GM12891 (cell line): ENCODE measurements at regions not wholly inside any gene's neighbourhood (a gene's known extent, or its start where the extent isn't known, plus 50 kb on each side); places are given as distances from the start of the nearest gene placed in this dataset.

ENCODE experiments used
- POLR2A ChIP-seq: IDR thresholded peaks from 2 replicates; pipeline ENCODE4 v1.6.1; 2011; ENCODE audit warnings: low read depth, low read length, control low read depth
- POU2F2 ChIP-seq: IDR thresholded peaks from 2 replicates; pipeline ENCODE4 v1.6.1; 2011; ENCODE audit warnings: low read depth, mild to moderate bottlenecking, control low read depth, low read length, moderate library complexity

DNA sequence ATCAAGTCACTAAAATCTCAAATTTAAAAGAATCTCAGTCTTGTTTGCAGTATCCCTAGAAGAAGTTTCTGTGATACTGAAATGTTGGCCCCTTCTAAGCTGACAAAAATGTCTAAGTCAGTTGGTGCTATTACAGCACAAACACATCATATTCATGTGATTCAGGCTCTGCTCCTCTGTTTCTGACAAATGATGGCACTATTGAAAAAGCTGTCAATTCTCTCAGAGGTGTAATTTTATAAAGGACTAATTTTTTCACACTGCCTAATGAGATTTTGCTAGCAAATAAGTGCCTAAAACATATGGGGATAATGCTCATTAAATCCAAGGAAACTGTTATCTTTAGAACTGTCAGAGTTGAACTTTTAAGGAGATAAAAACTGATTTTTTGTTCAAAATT lies 445.9 kb downstream of the DSC3 start:
- TF ChIP-seq POLR2A (no peak), POU2F2 (no peak)
